ENCODE measurements at regions not wholly inside any gene's neighbourhood (a gene's known extent, or its start where the extent isn't known, plus 50 kb on each side); places are given as distances from the start of the nearest gene placed in this dataset.
A peak's percentile ranks its signal among the peaks of the same experiment; 100 is the strongest.
"Not testable (repeated sequence)": the region's sequence is repeated elsewhere in the genome, so short reads cannot be mapped to it uniquely, and the experiment has no call there.

DNA sequence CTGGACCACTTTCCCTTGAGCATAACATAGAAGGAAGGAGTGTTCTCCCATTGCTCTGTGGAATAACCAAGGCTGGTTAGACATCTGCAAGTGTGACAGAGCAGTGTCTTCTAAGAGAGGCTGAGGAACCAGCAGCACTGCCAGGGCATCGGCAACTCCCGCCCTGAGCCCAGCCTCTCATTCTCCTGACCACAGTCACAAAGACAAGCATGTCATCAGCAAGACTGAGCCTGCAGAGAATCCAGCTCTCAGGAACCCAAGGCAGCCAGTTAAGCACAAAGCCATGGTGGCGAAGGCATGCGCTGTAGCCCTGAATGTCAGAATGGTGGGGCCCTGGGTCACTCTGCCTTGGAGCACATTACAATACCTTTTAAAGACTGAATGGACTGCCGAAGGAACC, 253.9 kb downstream of the AGTPBP1 start:
- no peak for DNase-seq (ENCODE audit: low spot score)

- DNase-seq (ENCODE audit: low spot score), result no peak
These were observed 257.5 kb downstream of the AGTPBP1 start for GRCh38 chr9:85484235-85484634.

DNA sequence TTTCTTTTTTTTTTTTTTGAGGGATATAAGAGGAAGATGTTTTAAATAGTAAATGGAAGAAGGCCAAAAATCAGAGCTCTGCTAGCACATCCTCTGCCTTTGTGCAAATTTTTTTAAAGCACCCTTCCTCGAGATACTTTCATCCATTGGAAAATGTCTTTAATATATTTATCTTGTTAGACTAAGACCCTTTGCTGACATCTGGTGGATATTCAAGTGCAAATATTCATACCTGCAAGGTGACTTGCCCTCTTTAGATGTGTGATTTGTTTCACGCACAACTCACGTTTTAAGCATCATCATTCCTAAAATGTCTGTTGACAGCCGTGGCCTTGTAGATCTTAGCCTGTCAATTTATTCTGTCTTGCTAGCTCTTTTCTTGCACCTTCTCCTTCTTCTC, 258.5 kb downstream of the AGTPBP1 start:
- peak; percentile 42 for DNase-seq (ENCODE audit: low spot score)

DNA sequence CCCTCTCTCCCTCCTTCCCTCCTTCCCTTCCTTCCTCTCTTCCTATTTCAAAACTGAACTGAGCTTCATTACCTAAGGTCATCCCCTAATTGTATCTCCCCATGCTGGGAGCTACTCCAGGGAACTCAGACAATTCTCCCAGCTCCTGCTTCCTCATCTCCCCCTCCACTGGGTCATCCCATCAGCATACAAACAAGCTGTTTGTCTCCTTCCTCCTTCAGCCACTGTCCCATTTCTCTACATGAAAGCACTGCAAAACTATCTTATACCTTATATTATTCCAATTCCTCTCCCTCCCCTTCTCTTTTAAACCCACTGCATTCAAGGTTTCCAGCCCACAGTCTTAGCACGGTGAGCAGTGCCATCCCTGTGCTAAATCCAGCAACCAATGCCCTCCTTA, 262.4 kb downstream of the AGTPBP1 start:
- no peak for DNase-seq (ENCODE audit: low spot score)

DNA sequence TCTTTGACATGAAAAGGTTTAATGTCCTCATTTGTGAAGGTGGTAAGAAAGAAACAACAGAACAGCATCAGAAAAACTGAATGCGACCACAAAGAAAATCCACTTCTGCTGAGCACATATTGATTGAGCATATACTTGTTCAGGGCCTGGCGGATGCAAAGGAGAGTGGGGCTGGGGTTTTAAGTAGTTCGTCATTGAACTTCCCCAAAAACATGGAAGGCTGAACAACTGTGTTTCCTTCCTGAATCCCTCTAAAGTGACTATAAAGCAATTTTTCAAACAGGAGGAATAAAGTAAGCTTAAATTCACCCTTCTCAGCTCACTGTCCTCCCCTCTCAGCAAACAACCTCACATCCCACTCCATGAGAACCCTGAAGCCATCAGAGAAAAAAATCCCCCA, 262.9 kb downstream of the AGTPBP1 start:
- no peak for DNase-seq (ENCODE audit: low spot score)

DNA sequence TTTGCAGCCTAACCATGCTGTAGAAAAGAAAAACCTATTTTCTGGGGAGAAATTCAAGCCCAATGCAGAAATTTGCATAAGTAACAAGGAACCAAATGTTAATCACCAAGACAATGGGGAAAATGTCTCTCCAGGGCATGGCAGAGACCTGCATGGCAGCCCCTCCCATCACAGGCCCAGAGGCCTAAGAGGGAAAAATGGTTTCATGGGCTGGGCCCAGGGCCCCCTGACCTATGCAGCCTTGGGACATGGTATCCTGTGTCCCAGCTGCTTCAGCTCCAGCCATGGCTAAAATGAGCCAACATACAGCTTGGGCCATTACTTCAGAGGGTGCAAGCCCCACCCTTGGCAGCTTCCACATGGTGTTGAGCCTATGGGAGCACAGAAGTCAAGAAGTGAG, 266.9 kb downstream of the AGTPBP1 start:
- not testable (repeated sequence) for DNase-seq (ENCODE audit: low spot score)

GRCh38 chr9:85471791-85472190, 270.0 kb downstream of the AGTPBP1 start:
- DNase-seq (ENCODE audit: low spot score), result no peak

- no peak for DNase-seq (ENCODE audit: low spot score)
These were observed 272.7 kb downstream of the AGTPBP1 start for GRCh38 chr9:85469041-85469440.

DNA sequence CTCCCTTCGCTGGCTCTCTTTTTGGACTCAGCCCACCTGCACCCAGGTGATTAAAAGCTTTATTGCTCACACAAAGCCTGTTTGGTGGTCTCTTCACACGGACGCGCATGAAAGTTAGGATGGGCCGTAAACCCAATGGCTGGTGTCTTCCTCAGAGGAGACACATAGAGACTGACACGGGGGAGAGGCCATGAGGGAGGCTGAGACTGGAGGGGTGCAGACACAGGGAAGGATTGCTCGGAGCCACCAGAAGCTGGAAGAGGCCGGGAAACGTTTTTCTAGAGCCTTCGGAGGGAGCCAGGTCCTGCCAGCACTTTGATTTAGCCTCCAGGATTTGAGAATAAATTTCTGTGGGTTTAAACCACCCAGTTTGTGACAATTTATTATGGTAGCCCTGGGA, 274.9 kb downstream of the AGTPBP1 start:
- DNase-seq (ENCODE audit: low spot score), result no peak

GRCh38 chr9:85458114-85458864, 283.5 kb downstream of the AGTPBP1 start:
- DNase-seq (ENCODE audit: low spot score), result not testable (repeated sequence)

DNA sequence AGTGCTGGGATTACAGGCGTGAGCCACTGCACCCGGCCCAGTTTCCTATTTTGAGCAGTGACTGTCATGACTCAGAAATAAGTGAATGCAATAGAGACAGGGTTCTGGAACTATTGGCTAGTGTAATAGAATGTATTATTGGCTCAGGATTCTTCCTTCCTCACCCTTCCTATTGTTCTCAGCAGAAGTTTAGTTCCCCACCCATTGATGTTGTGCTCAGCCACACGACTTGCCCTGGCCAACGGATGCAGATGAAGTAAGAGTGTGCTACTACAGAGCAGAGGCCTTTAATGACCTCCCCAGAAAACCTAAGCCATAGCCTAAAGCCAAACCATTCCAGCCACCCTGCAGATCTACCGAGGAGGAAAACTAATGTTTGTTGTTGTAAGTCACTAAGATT, 287.9 kb downstream of the AGTPBP1 start:
- no peak for DNase-seq (ENCODE audit: low spot score)

DNA sequence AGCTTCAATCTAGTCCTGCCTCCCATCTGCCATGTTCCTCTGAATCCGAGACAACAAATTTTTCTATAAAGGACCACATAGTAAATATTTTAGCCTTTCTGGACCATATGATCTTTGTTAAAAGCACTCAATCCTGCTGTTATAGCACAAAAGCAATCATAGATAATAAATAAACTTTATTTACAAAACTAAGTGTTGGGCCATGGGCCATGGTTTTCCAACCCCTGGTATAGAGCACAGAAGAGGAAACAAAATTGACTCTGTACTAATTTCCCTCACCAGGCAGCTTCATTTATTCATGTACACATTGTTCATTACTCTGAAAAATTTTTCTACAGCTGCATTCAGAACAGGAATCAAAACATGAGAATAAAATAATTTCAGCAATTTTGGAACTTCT, 288.9 kb downstream of the AGTPBP1 start:
- no peak for DNase-seq (ENCODE audit: low spot score)

- DNase-seq (ENCODE audit: low spot score), result no peak
These were observed 290.1 kb downstream of the AGTPBP1 start for GRCh38 chr9:85451680-85452079.

DNA sequence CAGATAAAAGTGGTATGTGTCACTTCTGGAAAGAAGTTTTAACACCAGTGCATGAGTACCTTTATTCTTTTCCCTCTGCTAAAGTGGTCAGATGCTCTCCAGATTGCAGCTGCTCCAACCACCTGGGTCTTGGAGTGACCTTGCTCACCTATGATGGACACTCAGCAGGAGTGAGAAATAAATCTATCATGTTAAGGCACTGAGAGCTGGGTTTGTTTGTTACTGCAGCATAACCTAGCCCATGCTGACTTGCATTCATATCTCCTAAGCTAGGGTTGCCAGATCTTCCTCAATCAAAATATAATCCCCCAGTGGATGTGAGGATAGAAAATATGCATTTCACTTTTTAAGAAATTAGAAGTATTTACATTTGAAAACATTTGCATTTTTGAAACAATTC, 295.9 kb downstream of the AGTPBP1 start:
- DNase-seq (ENCODE audit: low spot score), result no peak

DNA sequence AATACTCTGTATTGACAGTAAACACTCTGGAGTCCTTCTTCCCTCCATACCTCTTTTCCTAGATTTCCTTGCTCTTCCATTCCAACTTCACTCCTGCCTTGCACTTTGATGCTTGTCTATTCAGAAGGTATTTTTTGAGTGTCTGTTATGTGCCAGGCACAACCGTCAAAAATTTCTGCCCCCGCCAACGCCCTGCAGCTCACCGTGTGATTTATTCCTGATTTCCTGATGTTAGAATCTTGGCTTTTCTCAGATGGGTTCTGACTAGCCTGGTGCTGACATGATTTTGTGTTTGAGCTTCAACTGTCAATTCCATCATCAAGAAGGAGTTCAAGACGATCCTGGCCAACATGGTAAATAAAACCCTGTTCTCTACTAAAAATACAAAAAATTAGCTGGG, 297.5 kb downstream of the AGTPBP1 start:
- DNase-seq (ENCODE audit: low spot score), result no peak

DNA sequence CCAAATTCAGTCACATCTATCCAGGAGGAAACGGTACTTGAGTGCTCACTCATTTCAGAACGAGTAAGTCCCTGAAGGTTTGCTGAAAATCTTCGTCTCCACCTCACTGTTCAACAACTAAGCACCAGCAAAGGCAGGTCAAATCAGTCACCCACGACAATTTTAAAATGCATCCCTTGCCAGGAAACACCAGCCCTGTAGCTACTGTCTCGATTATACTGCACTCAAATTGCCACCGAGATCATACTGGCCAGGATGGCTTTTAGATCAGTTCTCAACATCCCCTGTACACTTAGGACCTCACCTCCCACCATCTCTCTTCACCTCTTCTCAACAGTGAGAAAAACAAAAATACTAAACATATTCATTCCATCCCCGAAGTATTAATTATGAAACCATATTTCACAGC, 298.6 kb downstream of the AGTPBP1 start:
- no peak for DNase-seq (ENCODE audit: low spot score)

- DNase-seq (ENCODE audit: low spot score), result no peak
These were observed 302.0 kb downstream of the AGTPBP1 start for GRCh38 chr9:85439791-85440190.

DNA sequence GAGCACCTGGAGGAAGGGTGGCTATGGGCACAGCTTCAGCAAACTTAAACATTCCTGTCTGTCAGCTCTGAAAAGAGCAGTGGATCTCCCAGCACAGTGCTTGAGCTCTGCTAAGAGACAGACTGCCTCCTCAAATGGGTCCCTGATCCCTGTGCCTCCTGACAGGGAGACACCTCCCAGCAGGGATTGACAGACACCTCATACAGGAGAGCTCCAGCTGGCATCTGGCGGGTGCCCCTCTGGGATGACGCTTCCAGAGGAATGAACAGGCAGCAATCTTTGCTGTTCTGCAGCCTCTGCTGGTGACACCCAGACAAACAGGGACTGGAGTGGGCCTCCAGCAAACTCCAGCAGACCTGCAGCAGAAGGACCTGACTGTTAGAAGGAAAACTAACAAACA, 307.8 kb downstream of the AGTPBP1 start:
- not testable (repeated sequence) for DNase-seq (ENCODE audit: low spot score)

- peak; percentile 68 for DNase-seq (ENCODE audit: low spot score)
These were observed 308.2 kb downstream of the AGTPBP1 start for GRCh38 chr9:85433551-85433950.

DNA sequence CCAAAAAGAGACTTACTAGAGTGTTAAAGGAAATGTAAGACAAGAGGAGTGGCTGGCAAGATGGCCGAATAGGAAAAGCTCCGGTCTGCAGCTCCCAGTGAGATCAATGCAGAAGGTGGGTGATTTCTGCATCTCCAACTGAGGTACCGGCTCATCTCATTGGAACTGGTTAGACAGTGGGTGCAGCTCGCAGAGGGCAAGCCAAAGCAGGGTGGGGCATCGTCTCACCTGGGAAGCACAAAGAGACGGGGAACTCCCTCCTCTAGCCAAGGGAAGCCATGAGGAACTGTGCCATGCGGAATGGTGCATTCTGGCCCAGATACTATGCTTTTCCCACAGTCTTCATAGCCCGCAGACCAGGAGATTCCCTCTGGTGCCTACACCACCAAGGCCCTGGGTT, 308.7 kb downstream of the AGTPBP1 start:
- no peak for DNase-seq (ENCODE audit: low spot score)

GRCh38 chr9:85432599-85432998, 309.2 kb downstream of the AGTPBP1 start:
- peak; percentile 75 for DNase-seq (ENCODE audit: low spot score)

- peak; percentile 85 for DNase-seq (ENCODE audit: low spot score)
These were observed 310.2 kb downstream of the AGTPBP1 start for GRCh38 chr9:85431339-85432102.

- peak; percentile 12 for DNase-seq (ENCODE audit: low spot score)
These were observed 311.0 kb downstream of the AGTPBP1 start for GRCh38 chr9:85430659-85431338.
